Lower leg skin (tissue), 3 donors: ENCODE measurements at regions not wholly inside any gene's neighbourhood (a gene's known extent, or its start where the extent isn't known, plus 50 kb on each side); places are given as distances from the start of the nearest gene placed in this dataset.

Source experiments
- POLR2A ChIP-seq, 2 donors: fragments of 450-650 bp; IDR thresholded peaks; one replicate each; pipeline ENCODE4 v1.6.1; 2016 to 2017; ENCODE audit warnings: antibody characterized with exemption in 2 of 2, mild to moderate bottlenecking in 1 of 2, moderate library complexity in 1 of 2
- TF ChIP-seq, protein P1 (sequence below), 3 donors: fragments of 450-650 bp; IDR thresholded peaks; one replicate each; pipeline ENCODE4 v1.5.1; 2016; ENCODE audit warnings: antibody characterized with exemption in 3 of 3, mild to moderate bottlenecking in 3 of 3, moderate library complexity in 2 of 3

DNA sequence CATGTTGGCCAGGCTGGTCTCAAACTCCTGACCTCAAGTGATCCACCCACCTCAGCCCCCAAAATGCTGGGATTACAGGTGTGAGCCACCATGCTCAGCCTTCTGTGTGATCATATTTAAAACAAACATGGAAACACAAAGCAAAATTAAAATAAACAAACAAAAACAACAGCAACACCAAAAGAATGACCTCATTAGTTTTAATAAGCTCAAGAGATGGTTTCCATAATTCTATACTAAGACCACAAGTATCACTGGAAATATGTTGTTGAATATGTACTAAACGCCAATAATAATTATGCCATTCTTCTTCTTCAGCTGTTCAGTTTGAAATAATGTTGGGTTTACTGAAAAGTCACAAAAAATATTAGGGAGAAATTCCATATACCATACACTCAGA lies 526.4 kb downstream of the LRRIQ3 start:
- TF ChIP-seq, protein P1, sequence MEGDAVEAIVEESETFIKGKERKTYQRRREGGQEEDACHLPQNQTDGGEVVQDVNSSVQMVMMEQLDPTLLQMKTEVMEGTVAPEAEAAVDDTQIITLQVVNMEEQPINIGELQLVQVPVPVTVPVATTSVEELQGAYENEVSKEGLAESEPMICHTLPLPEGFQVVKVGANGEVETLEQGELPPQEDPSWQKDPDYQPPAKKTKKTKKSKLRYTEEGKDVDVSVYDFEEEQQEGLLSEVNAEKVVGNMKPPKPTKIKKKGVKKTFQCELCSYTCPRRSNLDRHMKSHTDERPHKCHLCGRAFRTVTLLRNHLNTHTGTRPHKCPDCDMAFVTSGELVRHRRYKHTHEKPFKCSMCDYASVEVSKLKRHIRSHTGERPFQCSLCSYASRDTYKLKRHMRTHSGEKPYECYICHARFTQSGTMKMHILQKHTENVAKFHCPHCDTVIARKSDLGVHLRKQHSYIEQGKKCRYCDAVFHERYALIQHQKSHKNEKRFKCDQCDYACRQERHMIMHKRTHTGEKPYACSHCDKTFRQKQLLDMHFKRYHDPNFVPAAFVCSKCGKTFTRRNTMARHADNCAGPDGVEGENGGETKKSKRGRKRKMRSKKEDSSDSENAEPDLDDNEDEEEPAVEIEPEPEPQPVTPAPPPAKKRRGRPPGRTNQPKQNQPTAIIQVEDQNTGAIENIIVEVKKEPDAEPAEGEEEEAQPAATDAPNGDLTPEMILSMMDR (IDR thresholded peaks at IDR 0.05) = no peak
- no peak for TF ChIP-seq POLR2A (IDR thresholded peaks at IDR 0.05)
